ENCODE measurements at regions not wholly inside any gene's neighbourhood (a gene's known extent, or its start where the extent isn't known, plus 50 kb on each side); places are given as distances from the start of the nearest gene placed in this dataset.

- TF ChIP-seq CTCF (IDR thresholded peaks at IDR 0.05) (no peak), IRF1 (CRISPR knock-in tag; IDR thresholded peaks at IDR 0.05) (no peak), ZNF281 (CRISPR knock-in tag; IDR thresholded peaks at IDR 0.05) (no peak), CREB1 (CRISPR knock-in tag; IDR thresholded peaks at IDR 0.05) (no peak)
These were observed 326.5 kb downstream of the FOXA2 start for GRCh38 chr20:22257912-22258311.
